ENCODE measurements at regions not wholly inside any gene's neighbourhood (a gene's known extent, or its start where the extent isn't known, plus 50 kb on each side); places are given as distances from the start of the nearest gene placed in this dataset.

DNA sequence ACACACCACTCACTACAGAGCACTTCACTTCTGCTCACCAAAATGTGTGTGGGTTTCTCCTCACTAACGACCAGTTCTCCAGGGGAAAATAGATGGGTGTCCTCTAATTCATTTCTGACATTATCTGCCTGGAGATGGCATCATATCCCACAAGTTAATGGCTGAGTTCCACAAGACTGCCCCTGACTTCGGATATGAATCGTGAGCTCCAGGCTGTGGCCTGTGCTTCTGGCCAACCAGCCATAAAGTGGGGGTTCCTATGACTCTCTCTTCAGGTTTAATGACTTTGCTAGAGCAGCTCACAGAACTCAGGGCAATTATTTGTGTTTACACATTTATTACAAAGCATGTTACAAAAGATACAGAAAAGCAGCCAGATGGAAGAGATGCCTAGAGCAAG lies 113.0 kb upstream of the SYT13 start (continued):
- TF ChIP-seq, protein P1, sequence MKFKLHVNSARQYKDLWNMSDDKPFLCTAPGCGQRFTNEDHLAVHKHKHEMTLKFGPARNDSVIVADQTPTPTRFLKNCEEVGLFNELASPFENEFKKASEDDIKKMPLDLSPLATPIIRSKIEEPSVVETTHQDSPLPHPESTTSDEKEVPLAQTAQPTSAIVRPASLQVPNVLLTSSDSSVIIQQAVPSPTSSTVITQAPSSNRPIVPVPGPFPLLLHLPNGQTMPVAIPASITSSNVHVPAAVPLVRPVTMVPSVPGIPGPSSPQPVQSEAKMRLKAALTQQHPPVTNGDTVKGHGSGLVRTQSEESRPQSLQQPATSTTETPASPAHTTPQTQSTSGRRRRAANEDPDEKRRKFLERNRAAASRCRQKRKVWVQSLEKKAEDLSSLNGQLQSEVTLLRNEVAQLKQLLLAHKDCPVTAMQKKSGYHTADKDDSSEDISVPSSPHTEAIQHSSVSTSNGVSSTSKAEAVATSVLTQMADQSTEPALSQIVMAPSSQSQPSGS (CRISPR knock-in tag; IDR thresholded peaks at IDR 0.05; ENCODE audit: borderline replicate concordance, low read depth): no peak
- TF ChIP-seq NFYB (CRISPR knock-in tag; conservative IDR thresholded peaks at IDR 0.05; ENCODE audit: low read depth) (no peak), NFE2L1 (CRISPR knock-in tag; IDR thresholded peaks at IDR 0.05) (no peak)
- TF ChIP-seq, protein P2, sequence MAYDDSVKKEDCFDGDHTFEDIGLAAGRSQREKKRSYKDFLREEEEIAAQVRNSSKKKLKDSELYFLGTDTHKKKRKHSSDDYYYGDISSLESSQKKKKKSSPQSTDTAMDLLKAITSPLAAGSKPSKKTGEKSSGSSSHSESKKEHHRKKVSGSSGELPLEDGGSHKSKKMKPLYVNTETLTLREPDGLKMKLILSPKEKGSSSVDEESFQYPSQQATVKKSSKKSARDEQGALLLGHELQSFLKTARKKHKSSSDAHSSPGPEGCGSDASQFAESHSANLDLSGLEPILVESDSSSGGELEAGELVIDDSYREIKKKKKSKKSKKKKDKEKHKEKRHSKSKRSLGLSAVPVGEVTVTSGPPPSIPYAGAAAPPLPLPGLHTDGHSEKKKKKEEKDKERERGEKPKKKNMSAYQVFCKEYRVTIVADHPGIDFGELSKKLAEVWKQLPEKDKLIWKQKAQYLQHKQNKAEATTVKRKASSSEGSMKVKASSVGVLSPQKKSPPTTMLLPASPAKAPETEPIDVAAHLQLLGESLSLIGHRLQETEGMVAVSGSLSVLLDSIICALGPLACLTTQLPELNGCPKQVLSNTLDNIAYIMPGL (CRISPR knock-in tag; IDR thresholded peaks at IDR 0.05): no peak
- TF ChIP-seq, protein P3, sequence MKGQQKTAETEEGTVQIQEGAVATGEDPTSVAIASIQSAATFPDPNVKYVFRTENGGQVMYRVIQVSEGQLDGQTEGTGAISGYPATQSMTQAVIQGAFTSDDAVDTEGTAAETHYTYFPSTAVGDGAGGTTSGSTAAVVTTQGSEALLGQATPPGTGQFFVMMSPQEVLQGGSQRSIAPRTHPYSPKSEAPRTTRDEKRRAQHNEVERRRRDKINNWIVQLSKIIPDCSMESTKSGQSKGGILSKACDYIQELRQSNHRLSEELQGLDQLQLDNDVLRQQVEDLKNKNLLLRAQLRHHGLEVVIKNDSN (CRISPR knock-in tag; IDR thresholded peaks at IDR 0.05): no peak

DNA sequence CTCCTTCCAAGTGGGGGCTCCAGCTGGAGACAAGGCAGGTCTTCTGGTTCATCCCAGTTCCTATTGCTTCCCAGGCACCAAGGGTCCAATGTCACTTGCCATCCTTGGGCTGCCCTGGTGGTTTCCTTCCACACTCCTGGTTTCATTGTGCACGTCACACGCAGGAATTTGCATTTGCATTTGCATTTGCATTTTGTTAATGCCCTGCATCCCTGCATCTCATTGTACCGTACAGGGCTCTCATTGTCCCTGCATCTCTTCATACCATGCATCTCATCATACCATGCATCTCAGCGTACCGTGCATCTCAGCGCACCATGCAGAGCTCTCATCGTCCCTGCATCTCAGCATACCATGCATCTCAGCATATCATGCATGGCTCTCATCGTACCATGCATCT lies 112.2 kb upstream of the SYT13 start:
- CTCF ChIA-PET: interaction anchor here (1.0 to 3.9 kb wide), 3 partner anchors 27 to 373 kb away, joined by 4 to 24 read pairs (median 22); no protein-coding TSS in a partner anchor
- TF ChIP-seq, protein P4, sequence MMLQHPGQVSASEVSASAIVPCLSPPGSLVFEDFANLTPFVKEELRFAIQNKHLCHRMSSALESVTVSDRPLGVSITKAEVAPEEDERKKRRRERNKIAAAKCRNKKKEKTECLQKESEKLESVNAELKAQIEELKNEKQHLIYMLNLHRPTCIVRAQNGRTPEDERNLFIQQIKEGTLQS (CRISPR knock-in tag; conservative IDR thresholded peaks at IDR 0.05): no peak
- TF ChIP-seq, protein P5, sequence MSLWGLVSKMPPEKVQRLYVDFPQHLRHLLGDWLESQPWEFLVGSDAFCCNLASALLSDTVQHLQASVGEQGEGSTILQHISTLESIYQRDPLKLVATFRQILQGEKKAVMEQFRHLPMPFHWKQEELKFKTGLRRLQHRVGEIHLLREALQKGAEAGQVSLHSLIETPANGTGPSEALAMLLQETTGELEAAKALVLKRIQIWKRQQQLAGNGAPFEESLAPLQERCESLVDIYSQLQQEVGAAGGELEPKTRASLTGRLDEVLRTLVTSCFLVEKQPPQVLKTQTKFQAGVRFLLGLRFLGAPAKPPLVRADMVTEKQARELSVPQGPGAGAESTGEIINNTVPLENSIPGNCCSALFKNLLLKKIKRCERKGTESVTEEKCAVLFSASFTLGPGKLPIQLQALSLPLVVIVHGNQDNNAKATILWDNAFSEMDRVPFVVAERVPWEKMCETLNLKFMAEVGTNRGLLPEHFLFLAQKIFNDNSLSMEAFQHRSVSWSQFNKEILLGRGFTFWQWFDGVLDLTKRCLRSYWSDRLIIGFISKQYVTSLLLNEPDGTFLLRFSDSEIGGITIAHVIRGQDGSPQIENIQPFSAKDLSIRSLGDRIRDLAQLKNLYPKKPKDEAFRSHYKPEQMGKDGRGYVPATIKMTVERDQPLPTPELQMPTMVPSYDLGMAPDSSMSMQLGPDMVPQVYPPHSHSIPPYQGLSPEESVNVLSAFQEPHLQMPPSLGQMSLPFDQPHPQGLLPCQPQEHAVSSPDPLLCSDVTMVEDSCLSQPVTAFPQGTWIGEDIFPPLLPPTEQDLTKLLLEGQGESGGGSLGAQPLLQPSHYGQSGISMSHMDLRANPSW (CRISPR knock-in tag; conservative IDR thresholded peaks at IDR 0.05; ENCODE audit: low read depth): no peak
- no peak for TF ChIP-seq ZNF219 (CRISPR knock-in tag; IDR thresholded peaks at IDR 0.05; ENCODE audit: borderline replicate concordance)
- TF ChIP-seq, protein P6, sequence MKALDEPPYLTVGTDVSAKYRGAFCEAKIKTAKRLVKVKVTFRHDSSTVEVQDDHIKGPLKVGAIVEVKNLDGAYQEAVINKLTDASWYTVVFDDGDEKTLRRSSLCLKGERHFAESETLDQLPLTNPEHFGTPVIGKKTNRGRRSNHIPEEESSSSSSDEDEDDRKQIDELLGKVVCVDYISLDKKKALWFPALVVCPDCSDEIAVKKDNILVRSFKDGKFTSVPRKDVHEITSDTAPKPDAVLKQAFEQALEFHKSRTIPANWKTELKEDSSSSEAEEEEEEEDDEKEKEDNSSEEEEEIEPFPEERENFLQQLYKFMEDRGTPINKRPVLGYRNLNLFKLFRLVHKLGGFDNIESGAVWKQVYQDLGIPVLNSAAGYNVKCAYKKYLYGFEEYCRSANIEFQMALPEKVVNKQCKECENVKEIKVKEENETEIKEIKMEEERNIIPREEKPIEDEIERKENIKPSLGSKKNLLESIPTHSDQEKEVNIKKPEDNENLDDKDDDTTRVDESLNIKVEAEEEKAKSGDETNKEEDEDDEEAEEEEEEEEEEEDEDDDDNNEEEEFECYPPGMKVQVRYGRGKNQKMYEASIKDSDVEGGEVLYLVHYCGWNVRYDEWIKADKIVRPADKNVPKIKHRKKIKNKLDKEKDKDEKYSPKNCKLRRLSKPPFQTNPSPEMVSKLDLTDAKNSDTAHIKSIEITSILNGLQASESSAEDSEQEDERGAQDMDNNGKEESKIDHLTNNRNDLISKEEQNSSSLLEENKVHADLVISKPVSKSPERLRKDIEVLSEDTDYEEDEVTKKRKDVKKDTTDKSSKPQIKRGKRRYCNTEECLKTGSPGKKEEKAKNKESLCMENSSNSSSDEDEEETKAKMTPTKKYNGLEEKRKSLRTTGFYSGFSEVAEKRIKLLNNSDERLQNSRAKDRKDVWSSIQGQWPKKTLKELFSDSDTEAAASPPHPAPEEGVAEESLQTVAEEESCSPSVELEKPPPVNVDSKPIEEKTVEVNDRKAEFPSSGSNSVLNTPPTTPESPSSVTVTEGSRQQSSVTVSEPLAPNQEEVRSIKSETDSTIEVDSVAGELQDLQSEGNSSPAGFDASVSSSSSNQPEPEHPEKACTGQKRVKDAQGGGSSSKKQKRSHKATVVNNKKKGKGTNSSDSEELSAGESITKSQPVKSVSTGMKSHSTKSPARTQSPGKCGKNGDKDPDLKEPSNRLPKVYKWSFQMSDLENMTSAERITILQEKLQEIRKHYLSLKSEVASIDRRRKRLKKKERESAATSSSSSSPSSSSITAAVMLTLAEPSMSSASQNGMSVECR (CRISPR knock-in tag; IDR thresholded peaks at IDR 0.05; ENCODE audit: borderline replicate concordance): no peak
- TF ChIP-seq, protein P7, sequence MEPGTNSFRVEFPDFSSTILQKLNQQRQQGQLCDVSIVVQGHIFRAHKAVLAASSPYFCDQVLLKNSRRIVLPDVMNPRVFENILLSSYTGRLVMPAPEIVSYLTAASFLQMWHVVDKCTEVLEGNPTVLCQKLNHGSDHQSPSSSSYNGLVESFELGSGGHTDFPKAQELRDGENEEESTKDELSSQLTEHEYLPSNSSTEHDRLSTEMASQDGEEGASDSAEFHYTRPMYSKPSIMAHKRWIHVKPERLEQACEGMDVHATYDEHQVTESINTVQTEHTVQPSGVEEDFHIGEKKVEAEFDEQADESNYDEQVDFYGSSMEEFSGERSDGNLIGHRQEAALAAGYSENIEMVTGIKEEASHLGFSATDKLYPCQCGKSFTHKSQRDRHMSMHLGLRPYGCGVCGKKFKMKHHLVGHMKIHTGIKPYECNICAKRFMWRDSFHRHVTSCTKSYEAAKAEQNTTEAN (CRISPR knock-in tag; IDR thresholded peaks at IDR 0.05): no peak
- TF ChIP-seq, protein P8, sequence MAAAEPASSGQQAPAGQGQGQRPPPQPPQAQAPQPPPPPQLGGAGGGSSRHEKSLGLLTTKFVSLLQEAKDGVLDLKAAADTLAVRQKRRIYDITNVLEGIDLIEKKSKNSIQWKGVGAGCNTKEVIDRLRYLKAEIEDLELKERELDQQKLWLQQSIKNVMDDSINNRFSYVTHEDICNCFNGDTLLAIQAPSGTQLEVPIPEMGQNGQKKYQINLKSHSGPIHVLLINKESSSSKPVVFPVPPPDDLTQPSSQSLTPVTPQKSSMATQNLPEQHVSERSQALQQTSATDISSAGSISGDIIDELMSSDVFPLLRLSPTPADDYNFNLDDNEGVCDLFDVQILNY (CRISPR knock-in tag; IDR thresholded peaks at IDR 0.05): no peak
- no peak for TF ChIP-seq IRF2 (CRISPR knock-in tag; IDR thresholded peaks at IDR 0.05; ENCODE audit: borderline replicate concordance, low read depth)
- no peak for TF ChIP-seq ZNF317 (CRISPR knock-in tag; IDR thresholded peaks at IDR 0.05; ENCODE audit: borderline replicate concordance, low read depth)
- no peak for TF ChIP-seq CBFB (CRISPR knock-in tag; IDR thresholded peaks at IDR 0.05; ENCODE audit: low read depth)
- TF ChIP-seq, protein P9, sequence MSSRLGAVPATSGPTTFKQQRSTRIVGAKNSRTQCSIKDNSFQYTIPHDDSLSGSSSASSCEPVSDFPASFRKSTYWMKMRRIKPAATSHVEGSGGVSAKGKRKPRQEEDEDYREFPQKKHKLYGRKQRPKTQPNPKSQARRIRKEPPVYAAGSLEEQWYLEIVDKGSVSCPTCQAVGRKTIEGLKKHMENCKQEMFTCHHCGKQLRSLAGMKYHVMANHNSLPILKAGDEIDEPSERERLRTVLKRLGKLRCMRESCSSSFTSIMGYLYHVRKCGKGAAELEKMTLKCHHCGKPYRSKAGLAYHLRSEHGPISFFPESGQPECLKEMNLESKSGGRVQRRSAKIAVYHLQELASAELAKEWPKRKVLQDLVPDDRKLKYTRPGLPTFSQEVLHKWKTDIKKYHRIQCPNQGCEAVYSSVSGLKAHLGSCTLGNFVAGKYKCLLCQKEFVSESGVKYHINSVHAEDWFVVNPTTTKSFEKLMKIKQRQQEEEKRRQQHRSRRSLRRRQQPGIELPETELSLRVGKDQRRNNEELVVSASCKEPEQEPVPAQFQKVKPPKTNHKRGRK (CRISPR knock-in tag; IDR thresholded peaks at IDR 0.05; ENCODE audit: borderline replicate concordance): no peak

More for the DNA sequence above, 112.2 kb upstream of the SYT13 start:
- Mint-ChIP-seq H3K27ac (no peak overlapping the region), H3K36me3 (no peaks in the 10 kb centered on the region), H3K4me1 (peaks cover 22% of the 10 kb centered on the region), H3K4me3 (no peak overlapping the region), H3K9me3 (no peaks in the 10 kb centered on the region), H3K27me3 (ENCODE audit: low read depth) (no peaks in the 10 kb centered on the region)
- no peak; the same call in 1 of the 2 replicates for ATAC-seq
- no peak for DNase-seq (ENCODE audit: low spot score)
- POLR2A ChIA-PET: interaction anchor here (0.5 kb wide), 1 partner anchor 207 kb away, joined by 5 read pairs; no protein-coding TSS in a partner anchor
